SU-DHL-6 (cell line): ENCODE measurements at regions not wholly inside any gene's neighbourhood (a gene's known extent, or its start where the extent isn't known, plus 50 kb on each side); places are given as distances from the start of the nearest gene placed in this dataset.

Experiments
- H2AFZ ChIP-seq: fragments of 200-600 bp; sonication (generic); 2 replicates; pipeline ENCODE4 v1.6.1; 2014; ENCODE audit warnings: low read depth, mild to moderate bottlenecking, moderate library complexity, mixed read lengths, antibody characterized with exemption, low read length; ENCODE audit not compliant: severe bottlenecking
- H3F3A ChIP-seq: fragments of 200-600 bp; shearing (Covaris generic); 2 replicates; pipeline ENCODE4 v1.6.0; 2016; ENCODE audit warnings: antibody characterized with exemption, mild to moderate bottlenecking; ENCODE audit not compliant: insufficient read depth
- H3K27ac ChIP-seq: fragments of 200-600 bp; sonication (generic); 2 replicates; pipeline ENCODE4 v1.5.1; 2016; ENCODE audit warnings: low read depth, mild to moderate bottlenecking, low read length, moderate library complexity, mixed read lengths
- H3K27me3 ChIP-seq: fragments of 200-600 bp; sonication (generic), shearing (Covaris generic); 2 replicates; pipeline ENCODE4 v1.6.0; 2014; ENCODE audit warnings: mild to moderate bottlenecking, low read length
- H3K36me3 ChIP-seq: fragments of 200-600 bp; sonication (generic); 2 replicates; pipeline ENCODE4 v1.6.1; 2014; ENCODE audit warnings: mild to moderate bottlenecking, low read length, mixed read lengths
- H3K4me2 ChIP-seq: fragments of 300-600, 200-600 bp; shearing (Covaris generic), sonication (generic); 2 replicates; pipeline ENCODE4 v1.6.0; 2014; ENCODE audit warnings: low read length, low read depth, mild to moderate bottlenecking; ENCODE audit not compliant: poor library complexity, severe bottlenecking
- H3K4me3 ChIP-seq: fragments of 200-600 bp; sonication (generic); 2 replicates; pipeline ENCODE4 v1.5.1; 2014; ENCODE audit warnings: antibody characterized with exemption, low read length, mild to moderate bottlenecking, mixed read lengths; ENCODE audit not compliant: insufficient read depth, poor library complexity, severe bottlenecking
- H3K79me2 ChIP-seq: fragments of 200-600 bp; sonication (generic); 2 replicates; pipeline ENCODE4 v1.6.1; 2014; ENCODE audit warnings: mild to moderate bottlenecking, low read length, moderate library complexity; ENCODE audit not compliant: insufficient read depth
- H3K9ac ChIP-seq: fragments of 200-600 bp; sonication (generic); 2 replicates; pipeline ENCODE4 v1.7.0; 2014; ENCODE audit warnings: mild to moderate bottlenecking, low read length
- H3K9me2 ChIP-seq: fragments of 200-600 bp; sonication (generic); replicated peaks from 2 replicates; pipeline ENCODE4 v1.6.1; 2014; ENCODE audit warnings: low read length; ENCODE audit not compliant: insufficient read depth
- H3K9me3 ChIP-seq: fragments of 200-600 bp; sonication (generic); 2 replicates; pipeline ENCODE4 v1.6.1; 2014; ENCODE audit warnings: low read length, mixed read lengths; ENCODE audit not compliant: insufficient read depth
- H4K20me1 ChIP-seq: fragments of 200-600 bp; sonication (generic); 2 replicates; pipeline ENCODE4 v1.6.1; 2014; ENCODE audit warnings: low read depth, mild to moderate bottlenecking, antibody characterized with exemption, low read length, moderate library complexity, mixed read lengths
- CTCF ChIP-seq: fragments of 200-600 bp; sonication (generic); IDR thresholded peaks from one replicate; pipeline ENCODE4 v1.5.1; 2017; ENCODE audit warnings: antibody characterized with exemption, mild to moderate bottlenecking, low read length, moderate library complexity; ENCODE audit not compliant: insufficient read depth, poor library complexity, severe bottlenecking
- EZH2phosphoT487 ChIP-seq: fragments of 200-600 bp; sonication (generic), shearing (Covaris generic); conservative IDR thresholded peaks from 2 replicates; pipeline ENCODE4 v1.6.1; 2018; ENCODE audit warnings: mild to moderate bottlenecking, antibody characterized with exemption, low read length, moderate library complexity, mixed read lengths

- Histone ChIP-seq H3K79me2 (no peaks in the 10 kb centered on the region), H3K9me3 (no peaks in the 10 kb centered on the region), H3K4me2 (no peak overlapping the region), H3K27ac (no peak overlapping the region), H3K4me3 (no peak overlapping the region), H3K9me2 (no peaks in the 10 kb centered on the region), H2AFZ (no peak overlapping the region), H3F3A (no peaks in the 10 kb centered on the region), H4K20me1 (no peaks in the 10 kb centered on the region), H3K9ac (no peak overlapping the region), H3K36me3 (no peaks in the 10 kb centered on the region), H3K27me3 (no peaks in the 10 kb centered on the region)
- TF ChIP-seq EZH2phosphoT487 (no peak), CTCF (no peak)
These were observed 66.9 kb upstream of the TBX3 start for GRCh38 chr12:114750917-114751316.

- H3K9ac ChIP-seq, result no peak overlapping the region
- H3K79me2 ChIP-seq, result no peaks in the 10 kb centered on the region
- TF ChIP-seq EZH2phosphoT487 (no peak), CTCF (no peak)
- H3K27ac ChIP-seq, result no peak overlapping the region
- no peaks in the 10 kb centered on the region for H3K9me2 ChIP-seq
- H3K36me3 ChIP-seq, result no peaks in the 10 kb centered on the region
- no peak overlapping the region for H3K4me2 ChIP-seq
- no peak overlapping the region for H2AFZ ChIP-seq
- no peak overlapping the region for H3K4me3 ChIP-seq
- H3K9me3 ChIP-seq, result no peaks in the 10 kb centered on the region
- H3F3A ChIP-seq, result no peaks in the 10 kb centered on the region
- H3K27me3 ChIP-seq, result no peaks in the 10 kb centered on the region
- H4K20me1 ChIP-seq, result no peaks in the 10 kb centered on the region
These were observed 65.1 kb upstream of the TBX3 start for GRCh38 chr12:114749065-114749464.

GRCh38 chr12:114747012-114747858, 63.3 kb upstream of the TBX3 start:
- Histone ChIP-seq H3K9me3 (no peaks in the 10 kb centered on the region), H2AFZ (no peak overlapping the region), H3K9ac (no peak overlapping the region), H3K27ac (no peak overlapping the region), H3K4me3 (no peak overlapping the region), H4K20me1 (no peaks in the 10 kb centered on the region), H3K4me2 (no peak overlapping the region), H3K79me2 (no peaks in the 10 kb centered on the region), H3F3A (no peaks in the 10 kb centered on the region), H3K27me3 (no peaks in the 10 kb centered on the region), H3K36me3 (no peaks in the 10 kb centered on the region), H3K9me2 (no peaks in the 10 kb centered on the region)
- no peak for TF ChIP-seq CTCF
- no peak for TF ChIP-seq EZH2phosphoT487
